CD4-positive, alpha-beta T cell treated with Interleukin-1 beta for 1 hour (primary cell): ENCODE measurements at regions not wholly inside any gene's neighbourhood (a gene's known extent, or its start where the extent isn't known, plus 50 kb on each side); places are given as distances from the start of the nearest gene placed in this dataset.
"Not testable (repeated sequence)": the region's sequence is repeated elsewhere in the genome, so short reads cannot be mapped to it uniquely, and the experiment has no call there.

Experiments
- DNase-seq, 2 donors: peaks; one replicate each; pipeline ENCODE4 v3.0.0-alpha.2; 2020 to 2022

DNA sequence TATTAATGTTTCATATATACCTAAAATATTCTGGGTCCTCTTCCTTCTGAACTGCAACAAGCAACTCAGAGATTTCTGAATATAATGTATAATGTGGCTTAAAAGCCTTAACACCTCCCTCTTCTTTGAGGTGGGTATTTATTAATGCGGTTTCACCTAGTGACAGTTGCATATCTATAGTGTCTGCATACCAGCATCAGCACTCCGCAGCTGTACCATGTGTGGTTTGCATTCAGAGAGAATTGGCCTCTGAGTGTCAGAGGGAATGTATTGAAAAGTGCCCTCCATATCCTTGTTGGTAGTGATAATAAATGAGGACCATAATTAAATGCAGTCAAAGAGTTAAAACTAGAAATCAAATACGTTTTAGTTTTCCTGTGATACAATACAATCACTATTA, 256.6 kb upstream of the ARRDC3 start:
- no peak for DNase-seq

DNA sequence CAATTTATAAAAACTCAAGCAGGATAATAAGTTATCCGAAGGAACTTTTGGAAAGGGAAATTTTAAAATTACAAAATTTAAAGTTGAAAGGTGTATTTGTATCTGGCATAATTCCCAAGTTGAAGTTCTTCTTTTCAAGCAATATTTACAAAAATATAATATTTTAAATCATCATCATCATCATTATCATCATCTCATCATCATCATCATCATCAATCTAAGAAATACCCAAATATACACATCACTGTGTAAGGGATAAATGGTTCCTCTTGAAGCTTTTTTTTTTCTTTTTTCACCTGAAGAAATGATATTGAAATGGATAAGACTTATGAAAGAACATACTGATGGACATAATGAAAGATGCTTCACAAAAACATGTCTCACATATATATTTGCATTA, 254.9 kb upstream of the ARRDC3 start:
- no peak for DNase-seq

DNA sequence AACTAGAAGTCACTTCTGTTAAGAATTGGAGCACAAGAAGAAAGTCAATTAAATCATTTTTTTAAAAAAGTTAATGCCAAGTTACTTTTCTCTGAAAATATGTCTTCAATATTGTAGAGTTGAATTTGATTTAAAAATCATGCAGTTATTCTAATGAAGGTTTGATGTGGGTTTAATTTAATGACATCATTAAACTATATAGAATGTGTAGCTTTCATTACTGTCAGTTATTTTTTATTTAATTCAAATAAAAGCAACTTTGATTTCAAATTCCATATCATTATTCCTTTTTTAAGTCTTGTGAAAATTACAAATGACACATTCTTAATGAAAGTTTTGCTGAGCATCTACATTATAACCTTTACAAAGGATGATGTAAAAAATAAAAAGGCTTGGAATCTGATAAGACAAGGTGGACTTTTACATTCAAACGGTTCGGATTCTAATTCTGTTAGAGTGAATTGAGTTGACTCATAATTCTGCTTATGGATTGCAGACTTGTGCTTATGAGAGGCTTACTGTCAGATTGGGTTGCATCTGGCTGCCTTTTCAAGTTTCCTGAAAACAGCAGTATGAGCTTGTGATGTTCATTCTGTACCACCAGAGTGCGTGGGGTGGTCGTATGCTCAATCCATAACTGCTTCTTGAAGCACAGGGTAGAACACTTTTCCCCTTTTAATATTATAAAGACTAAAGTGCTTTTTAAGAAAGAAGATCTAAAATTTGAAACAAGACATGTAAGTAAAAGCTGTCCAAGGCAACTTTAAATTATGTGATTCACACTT, 253.0 kb upstream of the ARRDC3 start:
- DNase-seq = no peak

DNA sequence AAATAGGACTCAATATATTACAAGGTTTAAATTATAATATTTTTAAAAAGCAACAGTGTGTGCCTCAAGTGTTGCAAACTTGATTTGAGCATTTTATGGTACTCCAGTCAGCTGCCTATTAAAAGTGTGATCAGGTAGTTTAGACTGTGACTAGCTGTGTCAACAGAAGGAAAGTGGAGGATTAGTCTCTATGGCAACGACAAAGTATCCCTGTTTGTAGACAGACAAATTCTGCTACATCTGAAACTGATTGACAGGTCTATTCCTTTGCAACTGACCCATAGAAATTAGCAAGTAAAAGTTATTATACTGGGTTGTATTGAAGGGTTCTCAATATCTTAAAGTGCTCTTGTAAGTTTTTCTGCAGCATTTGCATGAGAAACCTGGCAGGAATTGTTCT, 249.8 kb upstream of the ARRDC3 start:
- DNase-seq = no peak

DNA sequence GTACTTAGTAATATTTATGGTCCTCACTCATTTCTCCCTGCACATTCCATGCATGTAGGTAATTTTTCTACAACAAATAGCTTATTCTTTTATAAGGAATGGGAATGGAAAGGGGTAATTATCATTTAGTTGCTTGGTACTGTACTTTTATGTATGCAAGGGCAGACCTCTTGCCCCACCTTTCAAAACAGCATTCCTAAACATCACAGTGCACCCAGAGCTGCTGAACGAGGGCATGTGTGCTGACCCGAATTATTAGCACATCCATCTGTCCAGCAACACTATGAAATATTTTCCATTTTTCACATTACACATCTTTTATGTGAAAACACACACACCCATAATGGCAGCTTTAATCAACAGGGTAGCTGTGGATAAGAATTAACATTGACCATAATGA, 228.6 kb upstream of the ARRDC3 start:
- no peak for DNase-seq

DNA sequence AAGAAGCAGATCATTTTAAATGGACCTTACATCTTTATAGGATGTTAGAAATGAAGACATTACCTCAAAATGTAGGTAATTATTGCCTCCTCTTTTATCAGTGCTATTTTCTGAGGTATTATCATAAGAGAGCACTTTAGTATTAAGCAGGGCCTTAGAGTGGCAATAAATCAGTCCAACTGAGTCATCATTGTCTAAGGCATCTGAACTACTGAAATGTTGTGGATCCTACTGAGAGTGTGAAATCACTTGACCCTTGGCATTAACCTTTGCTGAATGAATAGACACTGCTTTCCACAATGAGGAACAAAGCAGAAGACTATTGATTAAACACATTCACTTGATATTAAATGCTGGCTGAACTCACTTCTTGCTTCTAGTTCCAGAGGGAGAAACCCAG, 224.6 kb upstream of the ARRDC3 start:
- no peak for DNase-seq

DNA sequence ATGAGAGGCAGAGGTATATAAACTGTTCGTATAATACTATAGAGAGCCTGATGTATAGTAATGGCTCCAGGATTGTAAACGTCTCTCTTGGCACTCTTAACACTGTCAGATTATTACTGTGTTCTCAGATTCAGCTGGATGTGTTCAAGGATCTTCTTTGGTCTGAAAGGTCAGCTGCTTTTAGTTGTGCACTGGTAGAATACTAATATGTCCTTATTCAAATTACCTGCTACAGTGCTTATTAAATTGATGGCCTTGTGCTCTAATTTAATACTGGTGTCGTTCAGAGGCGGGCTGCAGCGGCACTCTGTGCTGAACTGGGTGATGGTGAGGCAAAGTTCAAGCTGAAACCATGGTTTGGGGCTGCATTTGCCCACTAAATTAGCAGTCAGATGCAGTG, 216.7 kb upstream of the ARRDC3 start:
- DNase-seq = no peak

DNA sequence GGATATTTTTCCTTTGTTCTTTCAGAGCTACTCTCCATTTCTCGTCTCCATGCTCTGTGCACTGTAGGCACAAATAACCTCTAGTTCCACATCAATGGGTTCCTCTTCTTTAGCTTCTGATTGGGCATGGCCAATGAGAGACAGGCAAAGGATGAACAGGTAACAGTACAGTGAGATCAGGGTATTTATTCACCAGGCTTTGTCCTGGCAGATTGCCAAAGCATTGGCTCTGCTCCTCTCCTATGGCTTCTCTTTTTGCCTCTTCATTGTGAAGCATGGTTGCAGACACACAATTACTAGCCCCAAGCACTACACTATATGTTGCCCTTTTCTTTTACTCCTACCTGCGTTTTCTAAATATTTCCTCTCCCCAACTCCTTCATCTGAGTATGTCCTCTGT, 215.1 kb upstream of the ARRDC3 start:
- no peak for DNase-seq

DNA sequence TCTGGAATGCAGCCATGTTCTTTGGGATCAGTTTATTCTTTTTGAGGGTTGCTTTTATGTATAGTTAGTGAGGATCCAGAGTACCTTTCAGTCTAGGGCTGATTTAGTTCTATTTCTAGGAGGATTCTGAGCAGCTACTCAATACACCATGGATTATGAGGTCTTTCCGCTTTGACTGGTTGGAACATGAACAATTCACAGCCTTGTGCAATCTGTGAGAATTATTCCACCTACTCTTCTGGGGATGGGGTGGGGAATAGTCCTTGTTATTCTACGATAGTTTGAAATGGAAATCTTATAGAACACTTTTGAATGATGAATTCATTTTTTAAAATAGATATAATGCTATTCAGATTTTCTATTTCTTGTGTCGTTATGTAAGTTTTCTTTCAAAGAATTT, 212.3 kb upstream of the ARRDC3 start:
- DNase-seq = no peak

DNA sequence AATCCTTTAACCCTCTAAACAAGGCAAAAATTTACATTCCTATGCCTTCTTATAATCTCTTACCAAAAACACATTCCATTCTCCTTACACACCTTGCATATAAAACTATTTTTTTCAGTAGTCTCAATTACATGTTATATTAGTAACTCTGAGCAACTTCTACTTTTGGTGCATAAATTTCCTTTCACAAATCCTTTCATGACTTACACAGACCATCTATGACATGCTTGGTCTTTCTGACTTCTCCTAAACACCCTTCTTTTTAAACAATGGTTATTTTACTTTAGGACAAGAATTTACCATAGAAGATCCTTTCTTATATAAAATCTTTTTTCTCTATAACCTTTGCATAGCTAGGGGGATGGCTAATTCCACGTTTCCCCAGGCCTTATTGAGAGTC, 208.0 kb upstream of the ARRDC3 start:
- DNase-seq = no peak

DNA sequence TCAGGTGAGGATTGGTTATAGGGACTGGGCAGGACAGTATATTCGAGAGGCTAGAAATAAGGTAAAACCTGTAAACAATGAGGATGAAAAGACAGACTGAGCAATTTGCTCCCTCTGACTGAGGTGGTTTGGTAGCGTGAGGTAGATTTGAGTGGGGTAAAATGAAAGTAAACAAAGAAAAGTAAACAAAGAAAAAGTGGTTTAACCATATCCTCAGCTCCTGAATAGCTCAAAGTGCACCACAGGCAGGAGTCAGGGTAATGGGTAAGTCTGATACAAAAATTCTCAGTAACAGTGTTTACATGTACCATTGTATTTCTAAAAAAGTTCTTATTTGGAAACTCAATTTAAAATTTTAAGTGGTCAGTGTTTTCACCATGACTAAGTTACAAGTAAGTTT, 203.1 kb upstream of the ARRDC3 start:
- DNase-seq = no peak

DNA sequence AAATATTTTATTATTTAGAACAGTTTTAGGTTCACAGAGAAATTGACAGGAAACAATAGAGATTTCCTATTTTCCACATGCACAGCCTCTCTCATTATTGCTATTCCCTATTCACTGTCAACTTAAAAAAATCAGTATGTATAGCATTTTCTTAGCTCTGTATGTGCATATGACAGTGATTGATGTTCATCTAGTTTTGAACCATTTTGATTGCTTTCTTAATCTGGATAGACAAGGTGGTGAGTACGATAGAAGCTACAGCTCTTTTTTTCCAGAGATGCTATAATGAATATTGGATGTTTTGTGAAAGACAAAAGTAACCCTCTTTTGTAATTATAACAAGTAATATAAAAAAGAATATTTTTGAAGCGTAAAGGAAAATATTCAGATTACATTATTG, 201.2 kb upstream of the ARRDC3 start:
- no peak for DNase-seq

DNA sequence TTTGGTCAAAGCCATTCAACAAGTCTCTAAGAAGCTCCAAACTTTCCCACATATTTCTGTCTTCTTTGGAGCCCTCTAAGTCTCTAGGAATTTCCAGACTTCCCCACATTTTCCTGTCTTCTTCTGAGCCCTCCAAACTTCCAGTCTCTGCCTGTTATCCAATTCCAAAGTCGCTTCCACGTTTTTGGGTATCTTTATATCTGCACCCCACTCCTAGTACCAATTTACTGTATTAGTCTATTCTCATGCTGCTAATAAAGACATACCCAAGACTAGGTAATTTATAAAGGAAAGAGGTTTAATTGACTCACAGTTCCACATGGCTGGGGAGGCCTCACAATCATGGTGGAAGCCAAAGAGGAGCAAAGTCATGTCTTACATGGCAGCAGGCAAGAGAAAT, 182.9 kb upstream of the ARRDC3 start:
- DNase-seq = not testable (repeated sequence)

DNA sequence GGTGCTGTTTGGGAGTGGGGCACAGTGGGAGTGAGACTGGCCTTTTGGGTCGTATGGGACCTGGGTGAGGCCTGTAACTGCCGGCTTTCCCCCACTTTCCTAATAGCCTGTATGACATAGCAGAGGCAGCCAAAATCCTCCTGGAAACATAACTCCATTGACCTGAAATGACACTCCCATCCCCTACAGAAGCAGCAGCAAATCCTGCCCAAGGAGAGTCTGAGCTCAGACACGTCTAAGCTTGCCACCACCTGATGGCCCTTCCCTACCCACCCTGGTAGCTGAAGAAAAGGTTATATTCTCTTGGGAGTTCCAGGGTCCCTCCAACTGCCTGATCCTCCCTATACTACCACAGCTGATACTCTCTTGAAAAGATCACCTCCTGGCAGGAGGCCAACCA, 179.8 kb upstream of the ARRDC3 start:
- no peak for DNase-seq

DNA sequence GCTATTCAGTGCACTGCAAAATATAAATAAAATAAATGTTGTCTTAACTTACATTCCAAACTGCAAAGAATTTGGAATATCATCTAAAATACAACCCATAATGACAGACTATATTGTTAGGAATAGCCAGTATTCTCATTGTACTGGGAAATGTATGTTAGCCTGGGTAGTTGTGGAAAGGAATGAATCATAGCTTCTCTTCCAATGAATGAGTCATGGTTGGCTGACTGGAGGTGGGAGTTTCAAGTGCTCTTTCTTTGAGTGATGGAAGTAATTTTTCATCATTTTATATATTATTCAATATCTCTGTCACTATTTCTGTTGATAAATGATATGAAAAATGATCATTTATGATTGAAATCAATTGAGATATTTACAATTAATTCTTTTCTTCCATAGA, 158.6 kb upstream of the ARRDC3 start:
- DNase-seq = no peak

DNA sequence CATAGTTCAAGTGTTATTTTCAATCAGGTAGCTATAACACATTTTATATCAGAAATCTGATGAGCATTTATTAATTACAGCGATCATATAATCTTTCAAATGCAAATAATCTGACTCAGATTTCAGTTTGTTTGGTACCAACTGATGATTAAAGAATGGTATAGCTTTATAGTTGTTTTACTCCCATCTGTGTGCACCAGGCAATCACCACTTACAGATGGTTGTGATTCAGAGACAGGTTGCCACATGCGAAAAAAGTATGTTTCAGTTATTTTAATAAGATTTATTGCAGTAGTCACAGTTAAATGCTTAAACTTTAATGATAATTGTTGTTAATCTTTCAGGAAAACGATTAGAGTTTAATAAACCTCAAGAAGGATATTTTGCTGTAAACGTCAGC, 155.1 kb upstream of the ARRDC3 start:
- DNase-seq = no peak

DNA sequence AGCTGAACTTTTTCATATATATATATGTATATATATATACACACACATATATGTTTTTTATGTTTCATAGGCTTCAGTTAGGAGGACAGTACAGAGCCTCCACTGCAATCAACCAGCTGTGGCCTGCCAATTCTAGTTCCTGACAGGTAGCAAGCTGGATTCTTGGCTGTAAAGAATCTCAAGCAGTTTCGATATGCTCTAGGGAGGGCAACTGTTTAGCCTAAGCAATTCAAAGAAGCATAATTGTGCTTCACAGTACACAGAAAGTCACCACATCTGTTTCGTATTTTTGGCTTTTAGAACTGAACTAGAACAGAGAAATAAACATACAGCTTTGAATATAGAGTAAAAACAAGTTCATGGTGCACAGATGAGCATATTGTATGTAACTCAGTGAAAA, 152.4 kb upstream of the ARRDC3 start:
- no peak for DNase-seq

DNA sequence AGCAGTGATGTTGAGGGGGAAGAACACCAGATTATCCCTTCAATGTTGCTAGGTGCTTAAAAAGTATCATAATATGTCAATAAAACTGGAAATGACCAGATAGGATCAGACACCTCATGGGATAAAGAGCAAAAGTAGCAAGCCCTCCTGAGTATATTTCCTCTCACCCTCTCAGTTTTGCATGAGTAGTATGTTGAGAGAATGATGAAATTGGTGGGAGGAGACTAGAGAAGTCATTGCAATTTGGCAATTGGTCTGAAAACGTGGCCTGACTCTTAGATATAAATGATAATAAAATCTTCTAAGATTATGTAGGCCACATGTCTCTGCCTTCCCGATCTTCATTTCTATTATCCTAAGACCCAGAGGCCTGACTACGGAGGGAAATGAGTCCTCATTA, 151.2 kb upstream of the ARRDC3 start:
- DNase-seq = no peak

DNA sequence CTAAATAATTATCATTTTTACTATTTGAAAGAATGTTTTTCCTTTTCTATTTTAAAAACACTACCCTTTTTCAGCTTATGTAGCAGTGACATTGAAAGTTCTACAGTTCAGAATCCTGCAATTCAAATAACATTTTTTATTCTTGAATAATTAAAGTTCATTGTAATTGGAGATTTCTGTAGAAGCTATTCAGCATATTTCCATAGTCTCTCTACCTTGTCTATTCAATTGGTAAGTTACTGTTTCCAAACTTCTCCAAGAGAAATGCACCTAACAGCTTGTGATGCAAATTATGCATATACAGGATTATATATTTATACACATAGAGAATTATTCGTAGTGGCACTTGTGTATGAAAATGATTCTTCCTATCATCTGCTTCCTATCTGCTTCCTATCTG, 149.7 kb upstream of the ARRDC3 start:
- no peak for DNase-seq

DNA sequence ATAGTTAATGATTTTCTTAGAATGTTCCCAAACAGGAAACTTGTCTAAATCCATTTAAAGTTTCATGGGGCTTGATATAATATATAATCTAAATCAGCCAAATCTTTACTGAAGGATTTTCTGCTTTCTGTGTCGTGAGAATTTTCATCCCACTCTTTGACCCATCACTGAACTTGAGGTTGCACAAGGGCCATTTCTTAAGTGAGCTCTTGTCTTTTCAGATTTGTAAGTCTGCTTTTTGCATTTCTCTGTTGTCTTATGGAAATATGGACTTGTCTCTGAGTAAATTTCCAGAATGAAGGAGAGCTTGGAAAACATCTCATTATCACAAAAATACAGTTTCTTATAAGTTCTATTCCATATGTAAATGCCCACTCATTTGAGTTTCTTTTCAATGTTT, 149.2 kb upstream of the ARRDC3 start:
- DNase-seq = no peak

DNA sequence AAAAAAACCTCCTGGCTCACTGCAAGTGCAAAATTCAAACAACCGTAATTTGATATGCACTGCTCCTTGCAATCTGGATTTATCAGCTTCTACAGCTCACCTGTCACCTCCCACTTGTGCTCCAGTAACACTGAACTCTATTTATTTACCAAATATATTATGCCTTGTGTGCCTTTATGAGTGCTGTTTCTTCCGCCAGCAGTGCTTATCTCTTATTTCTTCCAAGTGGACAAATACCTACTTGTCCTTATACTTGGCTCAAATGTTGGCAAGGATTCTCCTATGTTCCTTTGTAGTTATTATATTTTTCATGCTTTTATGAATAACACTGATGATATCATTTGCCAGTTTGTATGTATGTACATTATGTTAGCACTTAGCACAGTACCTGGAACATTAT, 145.7 kb upstream of the ARRDC3 start:
- no peak for DNase-seq

DNA sequence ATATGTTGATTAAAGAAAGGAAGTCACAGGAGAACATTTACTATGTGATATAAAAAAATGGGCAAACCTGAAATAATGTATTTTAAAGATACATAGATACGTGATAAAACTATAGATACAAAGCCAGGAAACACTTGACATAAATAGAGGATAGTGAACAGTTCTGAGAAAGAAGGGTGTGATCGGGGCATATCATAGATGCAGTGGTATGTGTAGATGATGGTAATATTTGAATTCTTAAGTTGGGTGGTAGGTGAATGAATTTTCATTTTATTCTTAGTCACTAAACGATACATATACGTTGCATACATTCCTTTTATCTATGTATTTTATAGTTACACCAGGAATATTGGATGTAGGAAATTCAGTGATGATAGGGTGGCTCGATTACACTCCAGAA, 138.7 kb upstream of the ARRDC3 start:
- DNase-seq = no peak

DNA sequence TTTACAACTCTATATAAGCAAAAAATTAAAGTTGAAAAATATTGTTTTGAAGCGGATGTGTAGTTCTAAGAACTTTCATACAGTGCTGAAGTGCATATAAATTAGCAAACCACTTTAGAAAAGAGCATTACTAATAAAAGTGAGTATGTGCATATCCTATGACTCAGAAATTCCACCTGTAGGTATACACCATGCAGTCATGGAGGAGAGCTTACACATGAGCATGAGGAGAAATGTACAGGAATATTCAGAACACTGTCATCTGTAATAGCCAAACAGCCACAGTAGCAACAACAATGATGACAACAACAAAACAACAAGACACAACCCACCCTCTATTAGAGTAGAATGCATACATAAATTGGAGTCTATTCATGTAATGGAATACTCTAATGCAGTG, 138.2 kb upstream of the ARRDC3 start:
- no peak for DNase-seq

DNA sequence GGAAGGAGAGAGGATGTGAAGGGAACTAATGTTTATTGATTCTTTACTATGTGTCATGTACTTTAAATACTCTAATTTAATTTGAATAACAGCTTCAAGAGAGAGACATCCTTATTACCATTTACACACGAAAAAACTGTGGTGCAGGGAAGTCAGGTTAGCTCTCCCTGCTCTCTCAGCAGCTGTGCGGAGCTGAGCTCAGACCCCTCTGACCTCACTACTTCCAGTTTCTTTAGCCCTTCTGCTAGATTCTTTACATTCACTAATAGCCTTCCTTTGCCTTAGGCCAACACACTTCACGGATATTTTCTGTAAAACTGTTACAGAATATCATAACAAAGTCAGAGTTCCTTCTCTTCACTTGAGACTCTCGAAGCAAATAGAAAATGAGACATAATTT, 131.3 kb upstream of the ARRDC3 start:
- DNase-seq = no peak

DNA sequence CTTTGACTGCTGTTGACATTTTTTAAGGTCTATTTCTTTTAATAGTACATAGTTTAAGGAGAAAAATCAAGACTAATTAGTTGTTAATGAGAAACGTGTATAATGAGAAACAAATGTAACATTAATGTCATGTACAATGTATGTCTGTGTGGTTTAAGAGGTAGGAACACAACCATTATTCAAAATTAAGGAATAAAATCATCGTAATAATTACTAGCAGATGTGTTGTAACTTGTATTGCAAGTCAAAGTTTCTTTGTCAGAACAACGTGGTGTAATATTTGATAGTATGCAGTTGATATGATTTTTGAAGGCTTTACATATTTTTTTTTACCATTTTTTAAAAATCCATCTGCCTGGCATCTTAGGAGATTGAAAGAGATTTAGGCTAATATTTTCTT, 120.2 kb upstream of the ARRDC3 start:
- no peak for DNase-seq

DNA sequence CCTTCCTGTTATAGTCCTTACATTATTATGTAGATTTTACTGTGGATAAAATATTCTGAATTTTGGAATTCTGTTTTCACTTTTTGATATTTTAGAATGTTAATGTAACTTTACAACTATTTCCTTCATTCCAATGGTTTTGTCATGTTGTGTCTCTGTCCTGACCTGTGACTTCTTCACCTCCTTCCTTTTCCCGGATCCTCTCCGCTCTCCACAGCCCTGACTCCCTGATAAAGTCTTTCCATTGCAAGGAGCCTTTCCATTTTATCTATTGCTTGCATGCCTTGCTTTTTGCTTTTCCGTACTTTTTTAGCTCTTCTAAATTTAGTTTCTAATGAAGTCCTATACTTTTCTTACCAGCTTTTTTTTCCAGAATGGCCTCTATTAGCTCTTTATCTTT, 117.6 kb upstream of the ARRDC3 start:
- DNase-seq = no peak
